Activated CD8-positive, alpha-beta memory T cell treated with anti-CD3 and anti-CD28 coated beads, Interleukin-2, amount 10 ng/mL, durations not matched to agents 7 days and 5 days (primary cell): ENCODE measurements at regions not wholly inside any gene's neighbourhood (a gene's known extent, or its start where the extent isn't known, plus 50 kb on each side); places are given as distances from the start of the nearest gene placed in this dataset.

ENCODE experiments used
- ATAC-seq: fragments of 150-1000 bp; cut with Tn5 transposase; one replicate; pipeline ENCODE4 v1.10.0; 2021; ENCODE audit warnings: moderate library complexity
- CTCF ChIA-PET: fragments of 350-600 bp; sonication (Branson Sonifier 250); formaldehyde crosslinking; loops from one replicate; lab custom pipeline; 2021; ENCODE audit warnings: antibody characterized with exemption; lab: Charles Lee
- DNase-seq: peaks from one replicate; pipeline ENCODE4 v3.0.0-alpha.2; 2020
- H3K27ac Mint-ChIP-seq: one replicate; pipeline ENCODE4 v1.8.0; 2021; ENCODE audit warnings: mild to moderate bottlenecking, mixed read lengths
- H3K27me3 Mint-ChIP-seq: one replicate; pipeline ENCODE4 v1.8.0; 2021; ENCODE audit warnings: mixed read lengths
- H3K36me3 Mint-ChIP-seq: one replicate; pipeline ENCODE4 v1.8.0; 2021; ENCODE audit warnings: mild to moderate bottlenecking, mixed read lengths
- H3K4me1 Mint-ChIP-seq: one replicate; pipeline ENCODE4 v1.8.0; 2021; ENCODE audit warnings: mixed read lengths
- H3K4me3 Mint-ChIP-seq: one replicate; pipeline ENCODE4 v1.8.0; 2021; ENCODE audit warnings: mild to moderate bottlenecking, moderate library complexity, mixed read lengths
- H3K9me3 Mint-ChIP-seq: one replicate; pipeline ENCODE4 v1.8.0; 2022; ENCODE audit warnings: low read depth, mixed read lengths

GRCh38 chr1:96536581-96536980 lies 185.0 kb upstream of the PTBP2 start:
- no peak for ATAC-seq
- no peaks in the 10 kb centered on the region for H3K27me3 Mint-ChIP-seq
- CTCF ChIA-PET, result no interaction called here
- no peaks in the 10 kb centered on the region for H3K4me1 Mint-ChIP-seq
- H3K4me3 Mint-ChIP-seq, result no peak overlapping the region
- no peak for DNase-seq
- H3K36me3 Mint-ChIP-seq, result no peaks in the 10 kb centered on the region
- no peaks in the 10 kb centered on the region for H3K9me3 Mint-ChIP-seq
- H3K27ac Mint-ChIP-seq, result no peak overlapping the region

- Mint-ChIP-seq H3K36me3 (no peaks in the 10 kb centered on the region), H3K4me3 (no peak overlapping the region), H3K27ac (no peak overlapping the region), H3K9me3 (no peaks in the 10 kb centered on the region), H3K27me3 (no peaks in the 10 kb centered on the region), H3K4me1 (no peaks in the 10 kb centered on the region)
- ATAC-seq (no peak), DNase-seq (no peak)
- CTCF ChIA-PET, result no interaction called here
Observed at GRCh38 chr1:96538111-96538641, 183.4 kb upstream of the PTBP2 start.

GRCh38 chr1:96538883-96539282 lies 182.7 kb upstream of the PTBP2 start:
- H3K4me3 Mint-ChIP-seq, result no peak overlapping the region
- no peaks in the 10 kb centered on the region for H3K36me3 Mint-ChIP-seq
- CTCF ChIA-PET, result no interaction called here
- no peak overlapping the region for H3K27ac Mint-ChIP-seq
- H3K27me3 Mint-ChIP-seq, result no peaks in the 10 kb centered on the region
- H3K9me3 Mint-ChIP-seq, result no peaks in the 10 kb centered on the region
- DNase-seq, result no peak
- H3K4me1 Mint-ChIP-seq, result no peaks in the 10 kb centered on the region
- no peak for ATAC-seq

- Mint-ChIP-seq H3K9me3 (no peaks in the 10 kb centered on the region), H3K4me3 (no peak overlapping the region), H3K27ac (no peak overlapping the region), H3K4me1 (no peaks in the 10 kb centered on the region), H3K36me3 (no peaks in the 10 kb centered on the region), H3K27me3 (no peaks in the 10 kb centered on the region)
- DNase-seq, result no peak
- CTCF ChIA-PET, result no interaction called here
- no peak for ATAC-seq
Observed at GRCh38 chr1:96541491-96541890, 180.1 kb upstream of the PTBP2 start.

- CTCF ChIA-PET, result no interaction called here
- Mint-ChIP-seq H3K4me1 (no peaks in the 10 kb centered on the region), H3K4me3 (no peak overlapping the region), H3K9me3 (no peaks in the 10 kb centered on the region), H3K27me3 (no peaks in the 10 kb centered on the region), H3K27ac (no peak overlapping the region), H3K36me3 (no peaks in the 10 kb centered on the region)
- DNase-seq, result no peak
- no peak for ATAC-seq
Observed at GRCh38 chr1:96544051-96544830, 177.3 kb upstream of the PTBP2 start.

DNA sequence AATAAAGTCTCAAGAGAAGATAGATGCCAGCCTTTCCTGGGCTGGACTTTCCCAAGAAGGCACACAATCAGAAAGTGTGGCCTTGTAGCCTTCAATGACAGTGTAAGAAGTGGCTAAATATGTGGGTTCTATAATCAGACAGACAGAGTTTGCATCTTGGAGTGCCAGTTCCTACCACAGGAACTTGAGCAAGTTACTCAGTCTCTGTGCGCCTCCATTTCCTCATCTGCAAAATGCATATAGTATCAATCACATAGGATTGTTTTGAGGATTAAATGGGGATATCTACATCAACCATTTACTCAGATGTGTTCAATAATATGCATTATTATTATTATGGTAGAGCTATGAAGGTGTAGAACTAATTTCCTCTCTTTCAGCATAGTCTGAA lies 176.8 kb upstream of the PTBP2 start:
- no peak for ATAC-seq
- Mint-ChIP-seq H3K4me1 (no peaks in the 10 kb centered on the region), H3K9me3 (no peaks in the 10 kb centered on the region), H3K36me3 (no peaks in the 10 kb centered on the region), H3K27ac (no peak overlapping the region), H3K4me3 (no peak overlapping the region), H3K27me3 (no peaks in the 10 kb centered on the region)
- DNase-seq, result no peak
- CTCF ChIA-PET, result no interaction called here

- no peaks in the 10 kb centered on the region for H3K9me3 Mint-ChIP-seq
- H3K4me3 Mint-ChIP-seq, result no peak overlapping the region
- CTCF ChIA-PET, result no interaction called here
- ATAC-seq, result no peak
- no peaks in the 10 kb centered on the region for H3K4me1 Mint-ChIP-seq
- DNase-seq, result no peak
- no peak overlapping the region for H3K27ac Mint-ChIP-seq
- H3K36me3 Mint-ChIP-seq, result no peaks in the 10 kb centered on the region
- no peaks in the 10 kb centered on the region for H3K27me3 Mint-ChIP-seq
Observed at GRCh38 chr1:96545935-96546656, 175.5 kb upstream of the PTBP2 start.

- Mint-ChIP-seq H3K36me3 (no peaks in the 10 kb centered on the region), H3K27ac (no peak overlapping the region), H3K4me1 (no peaks in the 10 kb centered on the region), H3K4me3 (no peak overlapping the region), H3K27me3 (no peaks in the 10 kb centered on the region), H3K9me3 (no peaks in the 10 kb centered on the region)
- DNase-seq, result no peak
- no peak for ATAC-seq
- CTCF ChIA-PET, result no interaction called here
Observed at GRCh38 chr1:96550061-96550460, 171.5 kb upstream of the PTBP2 start.

DNA sequence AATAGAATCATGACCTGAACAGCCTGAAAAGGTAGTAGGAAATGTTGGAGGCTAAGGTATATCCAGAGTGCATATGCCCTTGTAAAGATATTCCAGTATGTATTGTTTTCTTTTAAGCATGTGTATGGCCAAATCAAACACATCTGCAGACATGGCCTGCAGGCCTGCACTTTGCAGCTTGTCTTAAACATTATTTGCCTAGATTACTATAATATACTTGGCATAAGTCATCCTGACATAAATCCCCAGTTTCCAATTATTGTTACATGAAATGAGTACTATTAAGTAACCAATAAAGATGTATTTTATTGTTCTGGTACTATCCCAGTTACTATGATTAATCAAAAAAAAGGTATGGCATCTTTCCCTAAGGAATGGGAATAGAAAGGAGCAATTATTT lies 169.1 kb upstream of the PTBP2 start:
- no peaks in the 10 kb centered on the region for H3K36me3 Mint-ChIP-seq
- CTCF ChIA-PET, result no interaction called here

GRCh38 chr1:96553811-96554210 lies 167.8 kb upstream of the PTBP2 start:
- Mint-ChIP-seq H3K27ac (no peak overlapping the region), H3K4me3 (no peak overlapping the region), H3K9me3 (no peaks in the 10 kb centered on the region), H3K27me3 (no peaks in the 10 kb centered on the region), H3K36me3 (no peaks in the 10 kb centered on the region), H3K4me1 (no peaks in the 10 kb centered on the region)
- ATAC-seq (no peak), DNase-seq (no peak)
- CTCF ChIA-PET, result no interaction called here

More for the DNA sequence above, 169.1 kb upstream of the PTBP2 start:
- Mint-ChIP-seq H3K9me3 (no peaks in the 10 kb centered on the region), H3K27me3 (no peaks in the 10 kb centered on the region), H3K27ac (no peak overlapping the region), H3K4me3 (no peak overlapping the region), H3K4me1 (no peaks in the 10 kb centered on the region)
- DNase-seq (no peak), ATAC-seq (no peak)

DNA sequence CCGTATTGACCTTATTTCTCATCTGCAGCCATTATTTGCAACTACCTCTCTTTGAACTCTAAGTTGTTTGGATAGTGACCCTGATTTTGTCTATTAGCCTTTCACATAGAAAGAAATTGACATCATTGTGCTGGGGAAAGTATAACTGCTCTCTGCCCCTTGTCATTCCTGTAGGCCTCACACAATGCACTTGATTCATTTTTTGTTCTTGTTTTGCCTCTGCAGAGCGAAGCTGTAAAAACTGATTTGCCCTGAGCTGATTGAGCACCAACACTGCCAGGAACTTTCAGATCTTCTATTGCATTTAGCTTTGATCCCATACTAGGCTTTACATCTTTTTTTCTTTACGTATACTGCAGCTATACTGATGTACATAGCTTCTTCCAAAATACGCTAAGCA lies 167.2 kb upstream of the PTBP2 start:
- no peaks in the 10 kb centered on the region for H3K36me3 Mint-ChIP-seq
- no peaks in the 10 kb centered on the region for H3K9me3 Mint-ChIP-seq
- no peak for ATAC-seq
- no peaks in the 10 kb centered on the region for H3K27me3 Mint-ChIP-seq
- no peak overlapping the region for H3K27ac Mint-ChIP-seq
- H3K4me1 Mint-ChIP-seq, result no peaks in the 10 kb centered on the region
- no peak for DNase-seq
- no peak overlapping the region for H3K4me3 Mint-ChIP-seq
- CTCF ChIA-PET, result no interaction called here

DNA sequence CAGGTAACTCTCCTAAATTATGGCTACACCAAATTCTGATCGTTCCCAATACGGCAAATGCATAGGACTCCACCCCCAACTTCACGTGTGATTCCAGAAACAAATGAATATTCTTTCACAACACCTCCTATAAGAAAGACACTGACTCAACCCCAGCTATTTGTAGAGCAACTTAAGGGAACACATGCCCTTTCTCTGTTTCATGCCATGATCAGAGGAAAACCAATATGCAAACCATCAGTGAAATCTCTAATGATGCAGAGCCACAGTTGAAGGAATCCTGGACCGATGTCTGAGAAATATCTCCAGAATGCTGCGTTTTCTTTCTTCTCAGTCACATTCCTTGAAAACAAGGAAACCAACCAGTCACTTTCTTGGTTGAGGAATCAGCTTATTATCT lies 164.2 kb upstream of the PTBP2 start:
- peaks cover 2% of the 10 kb centered on the region for H3K9me3 Mint-ChIP-seq
- no peak for ATAC-seq
- no peak for DNase-seq
- H3K27ac Mint-ChIP-seq, result no peak overlapping the region
- no peaks in the 10 kb centered on the region for H3K36me3 Mint-ChIP-seq
- no peaks in the 10 kb centered on the region for H3K4me1 Mint-ChIP-seq
- no peak overlapping the region for H3K4me3 Mint-ChIP-seq
- CTCF ChIA-PET, result no interaction called here
- no peaks in the 10 kb centered on the region for H3K27me3 Mint-ChIP-seq

- Mint-ChIP-seq H3K9me3 (peaks cover 2% of the 10 kb centered on the region), H3K4me1 (no peaks in the 10 kb centered on the region), H3K27me3 (no peaks in the 10 kb centered on the region), H3K4me3 (no peak overlapping the region), H3K36me3 (no peaks in the 10 kb centered on the region), H3K27ac (no peak overlapping the region)
- DNase-seq (no peak), ATAC-seq (no peak)
- CTCF ChIA-PET, result no interaction called here
Observed at GRCh38 chr1:96558635-96559034, 162.9 kb upstream of the PTBP2 start.

DNA sequence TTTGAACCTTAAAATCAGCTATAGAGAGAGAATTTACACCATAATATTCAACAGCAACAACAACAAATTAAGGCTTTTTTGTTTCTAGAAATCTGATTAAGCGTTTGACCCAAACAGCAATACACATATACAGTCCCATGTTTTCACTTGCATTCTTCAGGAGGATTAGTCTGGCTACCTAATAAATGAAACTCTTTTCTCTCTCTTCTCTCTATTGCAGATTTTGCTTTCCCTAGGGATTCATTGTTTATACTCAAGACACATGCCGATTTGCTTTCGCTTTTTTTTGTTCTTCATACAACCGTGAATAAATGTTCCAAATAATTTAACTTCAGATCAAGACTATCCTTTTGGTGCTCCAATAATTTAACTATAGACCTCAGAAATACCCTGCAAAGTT lies 162.4 kb upstream of the PTBP2 start:
- no peak for DNase-seq
- CTCF ChIA-PET, result no interaction called here
- ATAC-seq, result no peak
- H3K4me3 Mint-ChIP-seq, result no peak overlapping the region
- H3K27me3 Mint-ChIP-seq, result no peaks in the 10 kb centered on the region
- H3K9me3 Mint-ChIP-seq, result peaks cover 2% of the 10 kb centered on the region
- no peaks in the 10 kb centered on the region for H3K36me3 Mint-ChIP-seq
- H3K27ac Mint-ChIP-seq, result no peak overlapping the region
- no peaks in the 10 kb centered on the region for H3K4me1 Mint-ChIP-seq
